Adipocyte (in vitro differentiated cells): ENCODE measurements at regions not wholly inside any gene's neighbourhood (a gene's known extent, or its start where the extent isn't known, plus 50 kb on each side); places are given as distances from the start of the nearest gene placed in this dataset.

Experiments used
- DNase-seq: peaks from one replicate; pipeline ENCODE4 v3.0.0-alpha.2; 2015; ENCODE audit warnings: low read depth
- H3K27me3 ChIP-seq: replicated peaks from 2 replicates; pipeline ENCODE4 v1.7.0; 2013; ENCODE audit warnings: mild to moderate bottlenecking, low read length, moderate library complexity; ENCODE audit not compliant: control insufficient read depth, insufficient read depth
- H3K36me3 ChIP-seq: 2 replicates; pipeline ENCODE4 v1.7.0; 2013; ENCODE audit warnings: low read length, mild to moderate bottlenecking, moderate library complexity; ENCODE audit not compliant: control insufficient read depth, insufficient read depth, severe bottlenecking
- H3K4me1 ChIP-seq: 2 replicates; pipeline ENCODE4 v1.7.0; 2013; ENCODE audit warnings: mild to moderate bottlenecking, low read length, moderate library complexity; ENCODE audit not compliant: control insufficient read depth, insufficient read depth
- H3K4me3 ChIP-seq: 2 replicates; pipeline ENCODE4 v1.7.0; 2013; ENCODE audit warnings: mild to moderate bottlenecking, low read length, moderate library complexity
- H3K9ac ChIP-seq: 2 replicates; pipeline ENCODE4 v1.7.0; 2013; ENCODE audit warnings: mild to moderate bottlenecking, low read length, moderate library complexity
- H3K9me3 ChIP-seq: 2 replicates; pipeline ENCODE4 v1.7.0; 2013; ENCODE audit warnings: mild to moderate bottlenecking, low read length, moderate library complexity; ENCODE audit not compliant: control insufficient read depth

- Histone ChIP-seq H3K4me3 (no peak overlapping the region), H3K9me3 (no peaks in the 10 kb centered on the region), H3K36me3 (no peaks in the 10 kb centered on the region), H3K4me1 (no peaks in the 10 kb centered on the region), H3K27me3 (no peaks in the 10 kb centered on the region), H3K9ac (no peak overlapping the region)
- DNase-seq = no peak
Measured at GRCh38 chrX:137969191-137969590, 403.3 kb downstream of the ZIC3 start.

GRCh38 chrX:137982472-137983172, 416.7 kb downstream of the ZIC3 start:
- Histone ChIP-seq H3K4me3 (no peak overlapping the region), H3K27me3 (peaks cover 11% of the 10 kb centered on the region), H3K4me1 (no peaks in the 10 kb centered on the region), H3K9ac (no peak overlapping the region), H3K9me3 (peaks cover 3% of the 10 kb centered on the region), H3K36me3 (no peaks in the 10 kb centered on the region)
- DNase-seq = no peak

GRCh38 chrX:137988470-137988869, 422.5 kb downstream of the ZIC3 start:
- Histone ChIP-seq H3K36me3 (no peaks in the 10 kb centered on the region), H3K4me3 (no peak overlapping the region), H3K9me3 (no peaks in the 10 kb centered on the region), H3K4me1 (no peaks in the 10 kb centered on the region), H3K9ac (no peak overlapping the region), H3K27me3 (peaks cover 7% of the 10 kb centered on the region)
- no peak for DNase-seq

- no peak for DNase-seq
- Histone ChIP-seq H3K9me3 (no peaks in the 10 kb centered on the region), H3K4me3 (no peak overlapping the region), H3K9ac (no peak overlapping the region), H3K36me3 (no peaks in the 10 kb centered on the region), H3K27me3 (peaks cover 4% of the 10 kb centered on the region), H3K4me1 (no peaks in the 10 kb centered on the region)
Measured at GRCh38 chrX:137998619-137999018, 432.7 kb downstream of the ZIC3 start.

GRCh38 chrX:137999071-137999470, 433.1 kb downstream of the ZIC3 start:
- peaks cover 4% of the 10 kb centered on the region for H3K27me3 ChIP-seq
- no peaks in the 10 kb centered on the region for H3K36me3 ChIP-seq
- no peaks in the 10 kb centered on the region for H3K9me3 ChIP-seq
- H3K9ac ChIP-seq = no peak overlapping the region
- H3K4me1 ChIP-seq = no peaks in the 10 kb centered on the region
- no peak for DNase-seq
- H3K4me3 ChIP-seq = no peak overlapping the region

GRCh38 chrX:137999552-137999951, 433.6 kb downstream of the ZIC3 start:
- DNase-seq = no peak
- no peaks in the 10 kb centered on the region for H3K4me1 ChIP-seq
- no peak overlapping the region for H3K4me3 ChIP-seq
- H3K9ac ChIP-seq = no peak overlapping the region
- no peaks in the 10 kb centered on the region for H3K9me3 ChIP-seq
- H3K36me3 ChIP-seq = no peaks in the 10 kb centered on the region
- H3K27me3 ChIP-seq = peaks cover 4% of the 10 kb centered on the region

GRCh38 chrX:138001226-138001625, 435.3 kb downstream of the ZIC3 start:
- Histone ChIP-seq H3K36me3 (no peaks in the 10 kb centered on the region), H3K4me1 (no peaks in the 10 kb centered on the region), H3K9ac (no peak overlapping the region), H3K9me3 (no peaks in the 10 kb centered on the region), H3K4me3 (no peak overlapping the region), H3K27me3 (peaks cover 4% of the 10 kb centered on the region)
- DNase-seq = no peak

GRCh38 chrX:138006180-138006579, 440.3 kb downstream of the ZIC3 start:
- Histone ChIP-seq H3K4me1 (no peaks in the 10 kb centered on the region), H3K9me3 (no peaks in the 10 kb centered on the region), H3K36me3 (no peaks in the 10 kb centered on the region), H3K27me3 (no peaks in the 10 kb centered on the region), H3K9ac (no peak overlapping the region), H3K4me3 (no peak overlapping the region)
- no peak for DNase-seq

GRCh38 chrX:138008281-138008680, 442.4 kb downstream of the ZIC3 start:
- no peak for DNase-seq
- Histone ChIP-seq H3K9ac (no peak overlapping the region), H3K4me3 (no peak overlapping the region), H3K9me3 (no peaks in the 10 kb centered on the region), H3K27me3 (no peaks in the 10 kb centered on the region), H3K36me3 (no peaks in the 10 kb centered on the region), H3K4me1 (no peaks in the 10 kb centered on the region)

- Histone ChIP-seq H3K4me1 (no peaks in the 10 kb centered on the region), H3K27me3 (peaks cover 2% of the 10 kb centered on the region), H3K36me3 (no peaks in the 10 kb centered on the region)
Measured at GRCh38 chrX:138011468-138011867, 445.5 kb downstream of the ZIC3 start.

GRCh38 chrX:138014577-138014976, 448.6 kb downstream of the ZIC3 start:
- peaks cover 2% of the 10 kb centered on the region for H3K27me3 ChIP-seq
- no peaks in the 10 kb centered on the region for H3K36me3 ChIP-seq
- no peaks in the 10 kb centered on the region for H3K9me3 ChIP-seq
- no peaks in the 10 kb centered on the region for H3K4me1 ChIP-seq
- DNase-seq = no peak
- H3K4me3 ChIP-seq = no peak overlapping the region
- H3K9ac ChIP-seq = no peak overlapping the region

More at GRCh38 chrX:138011468-138011867, 445.5 kb downstream of the ZIC3 start:
- no peaks in the 10 kb centered on the region for H3K9me3 ChIP-seq
- no peak for DNase-seq
- no peak overlapping the region for H3K9ac ChIP-seq
- no peak overlapping the region for H3K4me3 ChIP-seq
